HFF-Myc (cell line): ENCODE measurements at regions not wholly inside any gene's neighbourhood (a gene's known extent, or its start where the extent isn't known, plus 50 kb on each side); places are given as distances from the start of the nearest gene placed in this dataset.

Experiments used
- DNase-seq: peaks from one replicate; pipeline ENCODE4 v3.0.0-alpha.2; 2011; ENCODE audit warnings: low read depth; ENCODE audit errors: extremely low read depth
- H3K4me3 ChIP-seq: replicated peaks from 2 replicates; pipeline ENCODE4 v1.5.1; 2011; ENCODE audit warnings: low read depth, mild to moderate bottlenecking, control low read depth, low read length
- CTCF ChIP-seq: IDR thresholded peaks from 2 replicates; pipeline ENCODE4 v1.5.1; 2012; ENCODE audit warnings: mild to moderate bottlenecking, low read depth, low read length, control low read depth; ENCODE audit errors: missing control alignments

DNA sequence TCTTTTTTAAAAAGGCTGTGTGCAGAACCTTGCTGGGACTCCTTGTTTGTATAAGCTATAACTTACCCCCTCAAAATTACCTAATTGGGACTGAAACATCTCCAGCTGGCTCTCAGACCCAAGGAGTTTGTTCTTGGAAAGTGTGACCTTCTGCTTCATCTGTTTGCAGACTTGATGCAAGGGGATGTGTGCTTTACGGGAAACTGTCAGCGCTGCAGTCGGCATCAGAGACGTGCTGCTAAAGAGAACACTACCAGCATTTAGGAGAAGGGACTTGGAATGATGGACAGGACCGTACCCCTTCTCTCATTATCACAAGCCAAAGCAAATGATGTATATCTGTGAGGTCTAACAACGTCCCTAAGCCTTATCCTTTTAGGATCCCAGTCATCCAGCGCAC is 174.2 kb upstream of the PARP11 start:
- no peak for DNase-seq

GRCh38 chr12:4046495-4046840 is 173.3 kb upstream of the PARP11 start:
- no peak for TF ChIP-seq CTCF
- no peak overlapping the region for H3K4me3 ChIP-seq
- DNase-seq: no peak

More for the DNA sequence above, 174.2 kb upstream of the PARP11 start:
- no peak overlapping the region for H3K4me3 ChIP-seq
- TF ChIP-seq CTCF: no peak

DNA sequence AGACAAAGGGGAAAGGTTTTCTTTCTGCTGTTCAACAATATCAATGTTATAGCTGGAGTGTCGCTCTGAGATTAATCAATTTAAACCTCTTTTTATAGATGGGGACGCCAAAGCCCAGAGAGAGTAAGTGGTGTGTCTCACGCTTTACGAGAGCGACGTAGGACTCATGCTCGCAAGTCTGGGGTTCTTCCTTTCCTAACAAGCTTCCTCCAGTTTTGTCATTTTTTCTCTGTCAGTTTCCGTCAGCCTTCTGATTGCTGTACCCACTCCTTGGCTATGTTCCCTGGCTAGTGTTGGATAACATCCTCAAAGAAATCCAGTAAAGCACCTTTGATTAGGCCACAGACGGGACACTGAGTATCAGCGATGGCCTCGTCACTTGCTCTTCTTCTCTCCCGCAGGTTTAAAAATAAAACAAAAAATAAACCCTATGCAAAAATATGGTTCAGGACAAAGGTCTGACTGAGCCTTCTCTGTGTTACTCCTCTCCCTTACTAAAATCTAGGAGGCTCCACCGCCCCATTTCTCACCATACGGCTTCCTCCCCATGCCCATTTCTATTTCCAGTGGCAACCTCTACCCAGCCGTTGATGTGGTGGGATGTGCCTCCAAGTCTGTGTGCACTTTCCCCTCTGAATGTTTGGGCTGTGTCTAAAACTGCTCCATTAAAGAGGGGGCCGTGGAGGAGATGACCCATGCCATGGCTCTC is 172.7 kb upstream of the PARP11 start:
- DNase-seq: no peak
- no peak for TF ChIP-seq CTCF

GRCh38 chr12:4044736-4045730 is 171.8 kb upstream of the PARP11 start:
- H3K4me3 ChIP-seq: no peak overlapping the region
- TF ChIP-seq CTCF: no peak
- no peak for DNase-seq

More for the DNA sequence above, 172.7 kb upstream of the PARP11 start:
- H3K4me3 ChIP-seq: no peak overlapping the region

DNA sequence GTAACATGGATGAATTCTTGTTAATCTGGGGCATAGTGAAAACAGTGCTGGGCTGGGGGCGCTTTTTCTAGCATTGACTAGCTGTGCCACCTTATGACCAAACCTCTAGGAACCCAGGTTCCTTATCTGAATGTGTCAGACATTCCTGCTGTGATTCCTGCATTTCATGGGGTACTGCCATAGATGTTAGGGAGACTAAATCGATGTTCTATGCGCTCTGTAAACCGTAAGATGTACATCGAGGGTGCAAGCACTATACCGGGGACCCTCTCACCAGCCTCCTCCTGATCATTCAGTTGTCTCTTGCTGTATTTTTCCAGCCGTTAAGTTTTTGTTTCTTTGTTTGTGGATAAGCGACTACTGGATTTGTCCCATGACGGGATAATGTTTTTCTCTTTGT is 170.9 kb upstream of the PARP11 start:
- TF ChIP-seq CTCF: no peak
- H3K4me3 ChIP-seq: no peak overlapping the region
- no peak for DNase-seq

DNA sequence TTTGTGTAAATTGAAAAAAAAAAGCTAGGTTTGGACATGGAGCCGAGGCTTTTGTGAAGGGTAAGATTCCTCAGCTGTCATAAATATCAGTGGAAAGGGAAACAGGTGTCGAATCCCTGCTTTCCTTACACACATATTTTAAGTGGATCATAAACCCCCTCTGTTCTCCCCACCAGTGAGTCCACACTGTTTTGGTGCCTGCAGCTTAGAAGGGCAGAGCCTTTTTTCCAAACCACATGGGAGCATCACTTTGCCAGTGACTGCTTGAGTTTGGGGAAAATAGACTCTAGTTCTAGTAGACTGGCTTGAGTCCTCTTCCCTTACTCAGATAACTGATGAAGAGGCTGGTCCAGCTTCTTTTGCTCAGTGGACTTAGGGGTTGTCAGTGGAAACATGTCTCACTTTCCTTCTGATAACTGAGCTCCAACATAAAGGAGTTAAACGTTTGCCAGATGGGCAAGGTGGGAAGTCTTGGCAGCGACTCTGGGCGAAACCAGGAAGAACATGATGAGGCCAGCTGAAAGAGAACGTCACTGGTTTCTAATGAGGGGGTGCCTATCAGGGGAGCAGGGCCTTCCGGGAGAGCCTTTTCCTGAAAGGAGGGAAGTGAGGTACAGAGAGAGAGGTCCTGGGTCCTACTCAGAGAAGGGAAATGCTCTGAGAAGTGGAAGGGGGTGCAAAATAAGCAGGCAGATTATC is 168.1 kb upstream of the PARP11 start:
- no peak for TF ChIP-seq CTCF
- DNase-seq: no peak
- no peak overlapping the region for H3K4me3 ChIP-seq
